Skin epidermis (tissue), 12 donors: ENCODE measurements at regions not wholly inside any gene's neighbourhood (a gene's known extent, or its start where the extent isn't known, plus 50 kb on each side); places are given as distances from the start of the nearest gene placed in this dataset.

Experiments used
- H3K27ac ChIP-seq, 21 experiments: fragments of 200-600 bp; sonication (generic) in 11 of 21; one replicate each; pipeline ENCODE4 v1.5.0; 2020; ENCODE audit warnings: mild to moderate bottlenecking in 3 of 21, inconsistent platforms in 2 of 21, moderate library complexity in 2 of 21
- H3K4me3 ChIP-seq, 7 experiments: fragments of 200-600 bp; sonication (generic) in 2 of 7; one replicate each; pipeline ENCODE4 v1.5.0; 2020; ENCODE audit warnings: inconsistent platforms in 2 of 7, mild to moderate bottlenecking in 2 of 7, moderate library complexity in 1 of 7

GRCh38 chr1:59163268-59164092 is 133.4 kb upstream of the FGGY start:
- no peak overlapping the region for H3K4me3 ChIP-seq
- peak overlapping the region in 8 of 21 experiments; percentile 13 to 67 (median 38) for H3K27ac ChIP-seq

GRCh38 chr1:59164371-59164770 is 132.5 kb upstream of the FGGY start:
- peak overlapping the region in 3 of 21 experiments; percentile 3 to 46 (median 12) for H3K27ac ChIP-seq
- H3K4me3 ChIP-seq = no peak overlapping the region

GRCh38 chr1:59165353-59165752 is 131.5 kb upstream of the FGGY start:
- Histone ChIP-seq H3K4me3 (no peak overlapping the region), H3K27ac (no peak overlapping the region)

GRCh38 chr1:59169703-59170102 is 127.2 kb upstream of the FGGY start:
- Histone ChIP-seq H3K4me3 (no peak overlapping the region), H3K27ac (no peak overlapping the region)

- no peak overlapping the region for H3K4me3 ChIP-seq
- H3K27ac ChIP-seq = no peak overlapping the region
Observed at GRCh38 chr1:59170659-59171058, 126.2 kb upstream of the FGGY start.

GRCh38 chr1:59171788-59172187 is 125.1 kb upstream of the FGGY start:
- Histone ChIP-seq H3K4me3 (no peak overlapping the region), H3K27ac (no peak overlapping the region)

GRCh38 chr1:59172693-59173092 is 124.2 kb upstream of the FGGY start:
- Histone ChIP-seq H3K27ac (no peak overlapping the region), H3K4me3 (no peak overlapping the region)

GRCh38 chr1:59173721-59174120 is 123.2 kb upstream of the FGGY start:
- H3K4me3 ChIP-seq = no peak overlapping the region
- H3K27ac ChIP-seq = no peak overlapping the region

- H3K27ac ChIP-seq = no peak overlapping the region
Observed at GRCh38 chr1:59176471-59176870, 120.4 kb upstream of the FGGY start.

GRCh38 chr1:59177756-59178155 is 119.1 kb upstream of the FGGY start:
- H3K27ac ChIP-seq = peak overlapping the region in 2 of 21 experiments; percentile 19 to 50
- H3K4me3 ChIP-seq = no peak overlapping the region

More at GRCh38 chr1:59176471-59176870, 120.4 kb upstream of the FGGY start:
- H3K4me3 ChIP-seq = no peak overlapping the region

- peak overlapping the region in 4 of 21 experiments; percentile 19 to 50 (median 32) for H3K27ac ChIP-seq
Observed at GRCh38 chr1:59178339-59179187, 118.3 kb upstream of the FGGY start.

GRCh38 chr1:59179673-59180072 is 117.2 kb upstream of the FGGY start:
- peak overlapping the region in 2 of 21 experiments; percentile 2 to 34 for H3K27ac ChIP-seq

More at GRCh38 chr1:59178339-59179187, 118.3 kb upstream of the FGGY start:
- H3K4me3 ChIP-seq = no peak overlapping the region

GRCh38 chr1:59180735-59181134 is 116.2 kb upstream of the FGGY start:
- H3K4me3 ChIP-seq = no peak overlapping the region
- H3K27ac ChIP-seq = peak overlapping the region in 3 of 21 experiments; percentile 2 to 33 (median 19)

More at GRCh38 chr1:59179673-59180072, 117.2 kb upstream of the FGGY start:
- no peak overlapping the region for H3K4me3 ChIP-seq

- H3K27ac ChIP-seq = no peak overlapping the region
- H3K4me3 ChIP-seq = no peak overlapping the region
Observed at GRCh38 chr1:59183749-59184317, 113.1 kb upstream of the FGGY start.

GRCh38 chr1:59184365-59184905 is 112.5 kb upstream of the FGGY start:
- Histone ChIP-seq H3K27ac (no peak overlapping the region), H3K4me3 (no peak overlapping the region)

- Histone ChIP-seq H3K27ac (no peak overlapping the region), H3K4me3 (no peak overlapping the region)
Observed at GRCh38 chr1:59185163-59185860, 111.6 kb upstream of the FGGY start.

- H3K27ac ChIP-seq = no peak overlapping the region
- H3K4me3 ChIP-seq = no peak overlapping the region
Observed at GRCh38 chr1:59186656-59187055, 110.2 kb upstream of the FGGY start.

GRCh38 chr1:59188413-59189213 is 108.3 kb upstream of the FGGY start:
- Histone ChIP-seq H3K4me3 (no peak overlapping the region), H3K27ac (peak overlapping the region in 2 of 21 experiments; percentile 8 to 12)
